ENCODE measurements at regions not wholly inside any gene's neighbourhood (a gene's known extent, or its start where the extent isn't known, plus 50 kb on each side); places are given as distances from the start of the nearest gene placed in this dataset.

- intact Hi-C loops (cut with DNase I), result no loop called here
- no peak for DNase-seq
- 48 to 61% (median 53%) methylated on average over 4 of the region's 4 CpGs for WGBS, 4 donors
- H3K27ac ChIP-seq, result no peak overlapping the region
- no peaks in the 10 kb centered on the region for H3K36me3 ChIP-seq (replicated peaks in 1 of 2)
- H3K9me3 ChIP-seq (replicated peaks in 1 of 3), result no peaks in the 10 kb centered on the region
- H3K4me3 ChIP-seq, result no peak overlapping the region
- peaks cover 9% of the 10 kb centered on the region for H3K27me3 ChIP-seq
- TF ChIP-seq POLR2A (IDR thresholded peaks at IDR 0.05) (no peak), CTCF (IDR thresholded peaks at IDR 0.05) (no peak)
- peaks cover 10 to 13% of the 10 kb centered on the region in 2 donors for H3K4me1 ChIP-seq (replicated peaks in 1 of 2)
Measured at GRCh38 chr1:243916160-243916559, 66.1 kb upstream of the AKT3 start.

- WGBS, 4 donors, result 82 to 94% (median 86%) methylated on average over 2 of the region's 2 CpGs
- intact Hi-C loops (cut with DNase I), result no loop called here
- TF ChIP-seq POLR2A (IDR thresholded peaks at IDR 0.05), result no peak
- TF ChIP-seq CTCF (IDR thresholded peaks at IDR 0.05), result no peak
- no peaks in the 10 kb centered on the region for H3K9me3 ChIP-seq (replicated peaks in 1 of 3)
- no peak overlapping the region for H3K27ac ChIP-seq
- H3K27me3 ChIP-seq, result peaks cover 9% of the 10 kb centered on the region
- peaks cover 7 to 9% of the 10 kb centered on the region in 2 donors for H3K4me1 ChIP-seq (replicated peaks in 1 of 2)
- no peak for DNase-seq
- H3K4me3 ChIP-seq, result no peak overlapping the region
- no peaks in the 10 kb centered on the region for H3K36me3 ChIP-seq (replicated peaks in 1 of 2)
Measured at GRCh38 chr1:243912347-243912746, 62.3 kb upstream of the AKT3 start.

GRCh38 chr1:243910607-243911006, 60.6 kb upstream of the AKT3 start:
- Histone ChIP-seq H3K9me3 (replicated peaks in 1 of 3) (no peaks in the 10 kb centered on the region), H3K4me3 (no peak overlapping the region), H3K4me1 (replicated peaks in 1 of 2) (no peaks in the 10 kb centered on the region), H3K36me3 (replicated peaks in 1 of 2) (no peaks in the 10 kb centered on the region), H3K27me3 (peaks cover 5% of the 10 kb centered on the region), H3K27ac (no peak overlapping the region)
- peak in 1 of 7 donors; percentile 22 for DNase-seq
- intact Hi-C loops (cut with DNase I), result no loop called here
- WGBS, 4 donors, result 64 to 73% (median 71%) methylated on average over 6 of the region's 6 CpGs
- TF ChIP-seq CTCF (IDR thresholded peaks at IDR 0.05), result no peak
- no peak for TF ChIP-seq POLR2A (IDR thresholded peaks at IDR 0.05)

DNA sequence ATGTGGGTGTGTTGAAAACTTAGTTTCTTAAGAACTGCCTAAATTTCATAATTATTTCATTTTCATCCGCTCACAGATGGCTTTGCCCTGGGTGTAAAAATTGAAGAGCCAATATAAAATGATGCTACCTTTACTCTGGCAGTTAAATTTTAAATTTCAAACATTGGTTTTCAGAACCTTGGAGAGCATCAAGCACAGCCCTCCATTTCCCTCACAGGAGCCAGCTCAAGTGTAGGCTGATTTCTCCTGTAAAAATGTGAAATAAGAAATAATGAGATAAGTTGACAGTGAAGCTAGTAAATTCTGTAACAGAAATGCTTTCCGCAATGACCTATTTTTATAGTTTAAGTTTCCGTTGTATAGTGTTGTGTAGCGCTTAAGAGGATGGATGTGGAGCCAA, 53.9 kb upstream of the AKT3 start:
- H3K9me3 ChIP-seq (replicated peaks in 1 of 3), result no peaks in the 10 kb centered on the region
- whole genome bisulfite sequencing, 4 donors, result 76 to 79% (median 77%) methylated on average over 4 of the region's 4 CpGs
- DNase-seq, result peak in 1 of 7 donors; percentile 11
- H3K4me1 ChIP-seq (replicated peaks in 1 of 2), result no peaks in the 10 kb centered on the region
- H3K27me3 ChIP-seq, result no peaks in the 10 kb centered on the region
- no peaks in the 10 kb centered on the region for H3K36me3 ChIP-seq (replicated peaks in 1 of 2)
- H3K4me3 ChIP-seq, result no peak overlapping the region
- intact Hi-C loops (cut with DNase I), result no loop called here
- TF ChIP-seq CTCF (IDR thresholded peaks at IDR 0.05), result no peak
- TF ChIP-seq POLR2A (IDR thresholded peaks at IDR 0.05), result no peak
- no peak overlapping the region for H3K27ac ChIP-seq
